Liver (tissue), 8 donors: ENCODE measurements at regions not wholly inside any gene's neighbourhood (a gene's known extent, or its start where the extent isn't known, plus 50 kb on each side); places are given as distances from the start of the nearest gene placed in this dataset.

Experiments used
- DNase-seq: peaks from one replicate; pipeline ENCODE4 v3.0.0-alpha.2; 2017; ENCODE audit warnings: low spot score
- H3K27ac ChIP-seq, 2 donors: one replicate each; pipeline ENCODE4 v1.7.0; 2013; ENCODE audit warnings: inconsistent platforms in 2 of 2, low read length in 2 of 2, control low read depth in 1 of 2, low read depth in 1 of 2, mild to moderate bottlenecking in 1 of 2
- H3K27me3 ChIP-seq, 4 donors: one replicate each; pipeline versions ENCODE4 v1.6.1 to v1.7.0; 2013; ENCODE audit warnings: low read length in 3 of 4, inconsistent platforms in 1 of 4, mild to moderate bottlenecking in 1 of 4, moderate library complexity in 1 of 4; ENCODE audit not compliant: control insufficient read depth in 4 of 4, insufficient read depth in 4 of 4
- H3K36me3 ChIP-seq, 4 donors: one replicate each; pipeline versions ENCODE4 v1.6.1 to v1.7.0; 2013; ENCODE audit warnings: low read length in 3 of 4, mild to moderate bottlenecking in 3 of 4, low read depth in 1 of 4, moderate library complexity in 1 of 4; ENCODE audit not compliant: control insufficient read depth in 4 of 4, insufficient read depth in 3 of 4
- H3K4me1 ChIP-seq, 4 donors: one replicate each; pipeline versions ENCODE4 v1.6.1 to v1.7.0; 2013; ENCODE audit warnings: low read length in 3 of 4, mild to moderate bottlenecking in 3 of 4, moderate library complexity in 1 of 4; ENCODE audit not compliant: control insufficient read depth in 4 of 4, insufficient read depth in 4 of 4
- H3K4me3 ChIP-seq, 3 donors: one replicate each; pipeline versions ENCODE4 v1.6.1 to v1.7.0; 2013; ENCODE audit warnings: low read length in 3 of 3, control low read depth in 1 of 3, low read depth in 1 of 3, mild to moderate bottlenecking in 1 of 3
- H3K9ac ChIP-seq, 2 donors: one replicate each; pipeline ENCODE4 v1.7.0; 2013; ENCODE audit warnings: low read length in 2 of 2, mild to moderate bottlenecking in 2 of 2, moderate library complexity in 2 of 2, control low read depth in 1 of 2, low read depth in 1 of 2
- H3K9me3 ChIP-seq, 4 donors: one replicate each; pipeline versions ENCODE4 v1.6.1 to v1.7.0; 2013; ENCODE audit warnings: low read length in 3 of 4; ENCODE audit not compliant: control insufficient read depth in 4 of 4
- FOXA1 ChIP-seq: IDR thresholded peaks from 2 replicates; pipeline ENCODE4 v1.6.1; 2016; ENCODE audit warnings: antibody characterized with exemption
- FOXA2 ChIP-seq: IDR thresholded peaks from 2 replicates; pipeline ENCODE4 v1.6.1; 2016; ENCODE audit warnings: antibody characterized with exemption
- GABPA ChIP-seq, 2 donors: IDR thresholded peaks in 1 of 2; conservative IDR thresholded peaks in 1 of 2; 2 replicates each; pipeline ENCODE4 v1.6.1; 2016; ENCODE audit warnings: antibody characterized with exemption in 2 of 2, mild to moderate bottlenecking in 1 of 2, moderate library complexity in 1 of 2
- HNF4A ChIP-seq, 2 donors: conservative IDR thresholded peaks; 2 replicates each; pipeline ENCODE4 v1.6.1; 2016; ENCODE audit warnings: antibody characterized with exemption in 2 of 2, mild to moderate bottlenecking in 2 of 2
- JUND ChIP-seq, 2 donors: IDR thresholded peaks; 2 replicates each; pipeline ENCODE4 v1.6.1; 2016; ENCODE audit warnings: antibody characterized with exemption in 2 of 2
- NR2F2 ChIP-seq: IDR thresholded peaks from 2 replicates; pipeline ENCODE4 v1.6.1; 2016; ENCODE audit warnings: antibody characterized with exemption
- RXRA ChIP-seq, 2 donors: IDR thresholded peaks; 2 replicates each; pipeline ENCODE4 v1.6.1; 2017 to 2018; ENCODE audit warnings: antibody characterized with exemption in 2 of 2, mild to moderate bottlenecking in 1 of 2
- SP1 ChIP-seq: IDR thresholded peaks from 2 replicates; pipeline ENCODE4 v1.6.1; 2018; ENCODE audit warnings: antibody characterized with exemption, mild to moderate bottlenecking
- TAF1 ChIP-seq: conservative IDR thresholded peaks from 2 replicates; pipeline ENCODE4 v1.6.1; 2016; ENCODE audit warnings: antibody characterized with exemption, mild to moderate bottlenecking
- WGBS: extraction: QIAGEN DNeasy Blood & Tissue Kit; methylation state at CpG from one replicate; pipeline ENCODE4 v1.1.7; 2013; 5-methylcytosine and 5-hydroxymethylcytosine counted together
- TF ChIP-seq, protein P1 (sequence below): IDR thresholded peaks from 2 replicates; pipeline ENCODE4 v1.6.1; 2016; ENCODE audit warnings: antibody characterized with exemption
- TF ChIP-seq, protein P2 (sequence below): IDR thresholded peaks from 2 replicates; pipeline ENCODE4 v1.6.1; 2016; ENCODE audit warnings: antibody characterized with exemption, mild to moderate bottlenecking
- TF ChIP-seq, protein P3 (sequence below): fragments of 150-350 bp; IDR thresholded peaks from 2 replicates; pipeline ENCODE4 v1.5.1; 2017; ENCODE audit warnings: improper control_type of control experiment, low read depth, low read length; ENCODE audit not compliant: missing input control
- TF ChIP-seq, protein P4 (sequence below): IDR thresholded peaks from 2 replicates; pipeline ENCODE4 v1.6.1; 2016; ENCODE audit warnings: antibody characterized with exemption
- TF ChIP-seq, protein P5 (sequence below): IDR thresholded peaks from 2 replicates; pipeline ENCODE4 v1.6.1; 2016; ENCODE audit warnings: antibody characterized with exemption
- donor health status: healthy.
- donor health status: healthy.
- donor health status: healthy.
- donor health status: healthy.
- donor health status: healthy.

DNA sequence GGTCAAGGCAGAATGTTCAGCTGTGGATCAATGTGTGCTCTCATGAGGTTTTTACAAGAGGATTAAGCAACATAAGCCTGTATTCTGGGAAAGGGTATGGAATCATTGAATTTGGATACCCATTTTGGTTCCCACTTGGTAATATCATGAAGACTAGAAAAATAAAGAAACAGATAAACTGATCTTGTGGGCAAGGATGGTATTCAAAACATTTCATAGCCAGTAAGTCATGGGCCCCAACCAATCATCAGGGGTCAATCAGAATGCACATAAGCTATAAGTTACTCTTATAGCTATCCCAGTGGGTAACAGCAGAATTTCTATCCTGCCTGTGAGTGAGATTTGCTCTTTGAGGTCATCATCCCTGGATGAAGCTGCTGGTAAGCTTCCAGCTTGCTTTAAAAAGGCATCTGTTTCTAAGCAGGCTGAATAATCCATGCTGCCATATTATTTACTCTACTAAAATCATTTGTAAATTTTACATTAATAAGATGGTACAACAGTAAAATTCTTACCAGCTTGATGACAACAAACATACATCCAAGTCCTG, 291.2 kb downstream of the RAD51AP2 start:
- Histone ChIP-seq H3K27me3 (no peaks in the 10 kb centered on the region), H3K27ac (no peak overlapping the region), H3K4me3 (no peak overlapping the region), H3K4me1 (no peaks in the 10 kb centered on the region), H3K9ac (no peak overlapping the region), H3K36me3 (no peaks in the 10 kb centered on the region), H3K9me3 (no peaks in the 10 kb centered on the region)
- DNase-seq: no peak
- TF ChIP-seq, protein P1, sequence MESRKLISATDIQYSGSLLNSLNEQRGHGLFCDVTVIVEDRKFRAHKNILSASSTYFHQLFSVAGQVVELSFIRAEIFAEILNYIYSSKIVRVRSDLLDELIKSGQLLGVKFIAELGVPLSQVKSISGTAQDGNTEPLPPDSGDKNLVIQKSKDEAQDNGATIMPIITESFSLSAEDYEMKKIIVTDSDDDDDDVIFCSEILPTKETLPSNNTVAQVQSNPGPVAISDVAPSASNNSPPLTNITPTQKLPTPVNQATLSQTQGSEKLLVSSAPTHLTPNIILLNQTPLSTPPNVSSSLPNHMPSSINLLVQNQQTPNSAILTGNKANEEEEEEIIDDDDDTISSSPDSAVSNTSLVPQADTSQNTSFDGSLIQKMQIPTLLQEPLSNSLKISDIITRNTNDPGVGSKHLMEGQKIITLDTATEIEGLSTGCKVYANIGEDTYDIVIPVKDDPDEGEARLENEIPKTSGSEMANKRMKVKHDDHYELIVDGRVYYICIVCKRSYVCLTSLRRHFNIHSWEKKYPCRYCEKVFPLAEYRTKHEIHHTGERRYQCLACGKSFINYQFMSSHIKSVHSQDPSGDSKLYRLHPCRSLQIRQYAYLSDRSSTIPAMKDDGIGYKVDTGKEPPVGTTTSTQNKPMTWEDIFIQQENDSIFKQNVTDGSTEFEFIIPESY: no peak
- no peak for TF ChIP-seq RXRA (IDR thresholded peaks at IDR 0.05)
- TF ChIP-seq, protein P2, sequence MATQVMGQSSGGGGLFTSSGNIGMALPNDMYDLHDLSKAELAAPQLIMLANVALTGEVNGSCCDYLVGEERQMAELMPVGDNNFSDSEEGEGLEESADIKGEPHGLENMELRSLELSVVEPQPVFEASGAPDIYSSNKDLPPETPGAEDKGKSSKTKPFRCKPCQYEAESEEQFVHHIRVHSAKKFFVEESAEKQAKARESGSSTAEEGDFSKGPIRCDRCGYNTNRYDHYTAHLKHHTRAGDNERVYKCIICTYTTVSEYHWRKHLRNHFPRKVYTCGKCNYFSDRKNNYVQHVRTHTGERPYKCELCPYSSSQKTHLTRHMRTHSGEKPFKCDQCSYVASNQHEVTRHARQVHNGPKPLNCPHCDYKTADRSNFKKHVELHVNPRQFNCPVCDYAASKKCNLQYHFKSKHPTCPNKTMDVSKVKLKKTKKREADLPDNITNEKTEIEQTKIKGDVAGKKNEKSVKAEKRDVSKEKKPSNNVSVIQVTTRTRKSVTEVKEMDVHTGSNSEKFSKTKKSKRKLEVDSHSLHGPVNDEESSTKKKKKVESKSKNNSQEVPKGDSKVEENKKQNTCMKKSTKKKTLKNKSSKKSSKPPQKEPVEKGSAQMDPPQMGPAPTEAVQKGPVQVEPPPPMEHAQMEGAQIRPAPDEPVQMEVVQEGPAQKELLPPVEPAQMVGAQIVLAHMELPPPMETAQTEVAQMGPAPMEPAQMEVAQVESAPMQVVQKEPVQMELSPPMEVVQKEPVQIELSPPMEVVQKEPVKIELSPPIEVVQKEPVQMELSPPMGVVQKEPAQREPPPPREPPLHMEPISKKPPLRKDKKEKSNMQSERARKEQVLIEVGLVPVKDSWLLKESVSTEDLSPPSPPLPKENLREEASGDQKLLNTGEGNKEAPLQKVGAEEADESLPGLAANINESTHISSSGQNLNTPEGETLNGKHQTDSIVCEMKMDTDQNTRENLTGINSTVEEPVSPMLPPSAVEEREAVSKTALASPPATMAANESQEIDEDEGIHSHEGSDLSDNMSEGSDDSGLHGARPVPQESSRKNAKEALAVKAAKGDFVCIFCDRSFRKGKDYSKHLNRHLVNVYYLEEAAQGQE: no peak
- TF ChIP-seq, protein P3, sequence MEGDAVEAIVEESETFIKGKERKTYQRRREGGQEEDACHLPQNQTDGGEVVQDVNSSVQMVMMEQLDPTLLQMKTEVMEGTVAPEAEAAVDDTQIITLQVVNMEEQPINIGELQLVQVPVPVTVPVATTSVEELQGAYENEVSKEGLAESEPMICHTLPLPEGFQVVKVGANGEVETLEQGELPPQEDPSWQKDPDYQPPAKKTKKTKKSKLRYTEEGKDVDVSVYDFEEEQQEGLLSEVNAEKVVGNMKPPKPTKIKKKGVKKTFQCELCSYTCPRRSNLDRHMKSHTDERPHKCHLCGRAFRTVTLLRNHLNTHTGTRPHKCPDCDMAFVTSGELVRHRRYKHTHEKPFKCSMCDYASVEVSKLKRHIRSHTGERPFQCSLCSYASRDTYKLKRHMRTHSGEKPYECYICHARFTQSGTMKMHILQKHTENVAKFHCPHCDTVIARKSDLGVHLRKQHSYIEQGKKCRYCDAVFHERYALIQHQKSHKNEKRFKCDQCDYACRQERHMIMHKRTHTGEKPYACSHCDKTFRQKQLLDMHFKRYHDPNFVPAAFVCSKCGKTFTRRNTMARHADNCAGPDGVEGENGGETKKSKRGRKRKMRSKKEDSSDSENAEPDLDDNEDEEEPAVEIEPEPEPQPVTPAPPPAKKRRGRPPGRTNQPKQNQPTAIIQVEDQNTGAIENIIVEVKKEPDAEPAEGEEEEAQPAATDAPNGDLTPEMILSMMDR: no peak
- TF ChIP-seq, protein P4, sequence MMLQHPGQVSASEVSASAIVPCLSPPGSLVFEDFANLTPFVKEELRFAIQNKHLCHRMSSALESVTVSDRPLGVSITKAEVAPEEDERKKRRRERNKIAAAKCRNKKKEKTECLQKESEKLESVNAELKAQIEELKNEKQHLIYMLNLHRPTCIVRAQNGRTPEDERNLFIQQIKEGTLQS: no peak

DNA sequence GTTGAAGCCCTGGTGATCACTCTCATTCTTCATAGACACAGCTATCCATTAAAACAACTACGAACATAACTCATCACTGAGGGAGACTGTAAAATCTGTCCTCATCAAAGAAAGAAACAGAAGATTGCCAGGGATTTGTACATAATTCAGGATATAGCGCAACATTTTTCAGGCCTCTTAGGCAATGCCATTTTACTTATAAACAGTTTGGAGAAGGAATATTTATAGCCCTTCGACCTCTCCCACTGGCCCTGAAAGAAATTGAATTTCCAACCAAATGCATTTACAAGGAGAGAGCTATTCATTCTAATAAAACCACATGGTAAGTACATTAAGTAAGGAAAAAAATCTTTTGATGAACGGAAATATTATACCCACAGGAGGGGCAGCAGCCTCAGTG, 295.0 kb downstream of the RAD51AP2 start:
- Histone ChIP-seq H3K4me1 (no peaks in the 10 kb centered on the region), H3K36me3 (no peaks in the 10 kb centered on the region), H3K27me3 (no peaks in the 10 kb centered on the region), H3K9me3 (no peaks in the 10 kb centered on the region), H3K9ac (no peak overlapping the region), H3K27ac (no peak overlapping the region), H3K4me3 (no peak overlapping the region)
- no peak for DNase-seq
- 90% methylated on average over 4 of the region's 4 CpGs for WGBS
- TF ChIP-seq, protein P2: no peak
- TF ChIP-seq NR2F2 (no peak), JUND (IDR thresholded peaks at IDR 0.05) (no peak), FOXA2 (no peak), TAF1 (no peak), SP1 (no peak), GABPA (IDR thresholded peaks at IDR 0.05 in 1 of 2, conservative IDR thresholded peaks at IDR 0.05 in 1 of 2) (no peak), FOXA1 (no peak), RXRA (IDR thresholded peaks at IDR 0.05) (no peak), HNF4A (conservative IDR thresholded peaks at IDR 0.05) (no peak)
- TF ChIP-seq, protein P5, sequence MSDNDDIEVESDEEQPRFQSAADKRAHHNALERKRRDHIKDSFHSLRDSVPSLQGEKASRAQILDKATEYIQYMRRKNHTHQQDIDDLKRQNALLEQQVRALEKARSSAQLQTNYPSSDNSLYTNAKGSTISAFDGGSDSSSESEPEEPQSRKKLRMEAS: no peak
- TF ChIP-seq, protein P3: no peak
- TF ChIP-seq, protein P1: no peak
- TF ChIP-seq, protein P4: no peak
